ENCODE measurements at regions not wholly inside any gene's neighbourhood (a gene's known extent, or its start where the extent isn't known, plus 50 kb on each side); places are given as distances from the start of the nearest gene placed in this dataset.

DNA sequence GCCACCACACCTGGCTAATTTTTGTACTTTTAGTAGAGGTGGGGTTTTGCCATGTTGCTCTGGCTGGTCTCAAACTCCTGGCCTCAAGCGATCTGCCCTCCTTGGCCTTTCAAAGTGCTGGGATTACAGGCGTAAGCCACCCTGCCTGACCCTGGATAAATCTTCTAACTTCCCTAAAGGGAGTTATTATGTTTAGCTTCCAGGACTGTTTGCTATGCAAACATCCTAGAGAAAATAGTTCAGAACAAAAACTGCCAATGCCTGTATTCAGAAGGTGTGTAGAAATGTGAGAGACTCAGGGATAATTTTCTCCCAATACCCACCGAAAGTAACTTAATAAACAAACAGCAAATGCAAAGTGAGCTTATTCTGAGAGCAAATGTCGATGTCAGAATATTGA is 301.2 kb downstream of the TGFB2 start:
- TF ChIP-seq, protein P1, sequence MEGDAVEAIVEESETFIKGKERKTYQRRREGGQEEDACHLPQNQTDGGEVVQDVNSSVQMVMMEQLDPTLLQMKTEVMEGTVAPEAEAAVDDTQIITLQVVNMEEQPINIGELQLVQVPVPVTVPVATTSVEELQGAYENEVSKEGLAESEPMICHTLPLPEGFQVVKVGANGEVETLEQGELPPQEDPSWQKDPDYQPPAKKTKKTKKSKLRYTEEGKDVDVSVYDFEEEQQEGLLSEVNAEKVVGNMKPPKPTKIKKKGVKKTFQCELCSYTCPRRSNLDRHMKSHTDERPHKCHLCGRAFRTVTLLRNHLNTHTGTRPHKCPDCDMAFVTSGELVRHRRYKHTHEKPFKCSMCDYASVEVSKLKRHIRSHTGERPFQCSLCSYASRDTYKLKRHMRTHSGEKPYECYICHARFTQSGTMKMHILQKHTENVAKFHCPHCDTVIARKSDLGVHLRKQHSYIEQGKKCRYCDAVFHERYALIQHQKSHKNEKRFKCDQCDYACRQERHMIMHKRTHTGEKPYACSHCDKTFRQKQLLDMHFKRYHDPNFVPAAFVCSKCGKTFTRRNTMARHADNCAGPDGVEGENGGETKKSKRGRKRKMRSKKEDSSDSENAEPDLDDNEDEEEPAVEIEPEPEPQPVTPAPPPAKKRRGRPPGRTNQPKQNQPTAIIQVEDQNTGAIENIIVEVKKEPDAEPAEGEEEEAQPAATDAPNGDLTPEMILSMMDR (IDR thresholded peaks at IDR 0.05; ENCODE audit: insufficient read depth, low read length, poor library complexity, severe bottlenecking): no peak
- no peak for TF ChIP-seq EZH2phosphoT487 (conservative IDR thresholded peaks at IDR 0.05; ENCODE audit: low read length)
